HL-60 (cell line): ENCODE measurements at regions not wholly inside any gene's neighbourhood (a gene's known extent, or its start where the extent isn't known, plus 50 kb on each side); places are given as distances from the start of the nearest gene placed in this dataset.

Experiments
- DNase-seq, 2 experiments: peaks; one replicate each; pipeline ENCODE4 v3.0.0-alpha.2; 2010 to 2020; ENCODE audit warnings: low read depth in 1 of 2, low spot score in 1 of 2
- H3K27ac ChIP-seq: fragments of 250-450 bp; sonication (Bioruptor Pico); replicated peaks from 2 replicates; pipeline ENCODE4 v1.5.1; 2020; ENCODE audit warnings: mild to moderate bottlenecking, moderate library complexity
- H3K27me3 ChIP-seq: fragments of 250-450 bp; sonication (Bioruptor Pico); 2 replicates; pipeline ENCODE4 v1.5.1; 2021; ENCODE audit warnings: mild to moderate bottlenecking, moderate library complexity; ENCODE audit not compliant: insufficient read depth, poor library complexity, severe bottlenecking
- H3K4me3 ChIP-seq: replicated peaks from 2 replicates; pipeline ENCODE4 v1.5.1; 2011; ENCODE audit warnings: mild to moderate bottlenecking, control low read depth, low read length; ENCODE audit not compliant: insufficient read depth
- CTCF ChIP-seq: IDR thresholded peaks from one replicate; pipeline ENCODE4 v1.5.1; 2011; ENCODE audit warnings: low read length, control low read depth, inconsistent platforms; ENCODE audit not compliant: insufficient read depth
- GABPA ChIP-seq: IDR thresholded peaks from 2 replicates; pipeline ENCODE4 v1.6.1; 2012; ENCODE audit warnings: low read depth
- POLR2AphosphoS5 ChIP-seq: IDR thresholded peaks from 2 replicates; pipeline ENCODE4 v1.6.1; 2012; ENCODE audit warnings: low read depth
- REST ChIP-seq: IDR thresholded peaks from 2 replicates; pipeline ENCODE4 v1.6.1; 2012; ENCODE audit warnings: low read depth; ENCODE audit not compliant: insufficient replicate concordance
- SPI1 ChIP-seq: IDR thresholded peaks from 2 replicates; pipeline ENCODE4 v1.6.1; 2012; ENCODE audit warnings: low read depth, mild to moderate bottlenecking, borderline replicate concordance

GRCh38 chr2:48912110-48912509, 156.6 kb upstream of the LHCGR start:
- no peak overlapping the region for H3K4me3 ChIP-seq
- TF ChIP-seq REST (no peak), SPI1 (no peak), POLR2AphosphoS5 (no peak), GABPA (no peak), CTCF (no peak)
- DNase-seq = no peak

GRCh38 chr2:48910961-48911360, 155.4 kb upstream of the LHCGR start:
- no peak overlapping the region for H3K27ac ChIP-seq
- H3K4me3 ChIP-seq = no peak overlapping the region
- TF ChIP-seq POLR2AphosphoS5 (no peak), CTCF (no peak), GABPA (no peak), REST (no peak), SPI1 (no peak)
- no peaks in the 10 kb centered on the region for H3K27me3 ChIP-seq
- DNase-seq = no peak

More at GRCh38 chr2:48912110-48912509, 156.6 kb upstream of the LHCGR start:
- Histone ChIP-seq H3K27me3 (no peaks in the 10 kb centered on the region), H3K27ac (no peak overlapping the region)

GRCh38 chr2:48906633-48907032, 151.1 kb upstream of the LHCGR start:
- no peak for DNase-seq
- Histone ChIP-seq H3K27me3 (no peaks in the 10 kb centered on the region), H3K27ac (no peak overlapping the region), H3K4me3 (no peak overlapping the region)
- TF ChIP-seq SPI1 = no peak
- no peak for TF ChIP-seq REST
- no peak for TF ChIP-seq GABPA
- no peak for TF ChIP-seq POLR2AphosphoS5
- TF ChIP-seq CTCF = no peak
